VCaP (cell line): ENCODE measurements at regions not wholly inside any gene's neighbourhood (a gene's known extent, or its start where the extent isn't known, plus 50 kb on each side); places are given as distances from the start of the nearest gene placed in this dataset.

Source experiments
- H3K27ac ChIP-seq: fragments of 450-650 bp; 2 replicates; pipeline ENCODE4 v1.5.1; 2017
- CTCF ChIP-seq: fragments of 450-650 bp; conservative IDR thresholded peaks from 2 replicates; pipeline ENCODE4 v1.5.1; 2017; ENCODE audit warnings: mild to moderate bottlenecking, moderate library complexity

DNA sequence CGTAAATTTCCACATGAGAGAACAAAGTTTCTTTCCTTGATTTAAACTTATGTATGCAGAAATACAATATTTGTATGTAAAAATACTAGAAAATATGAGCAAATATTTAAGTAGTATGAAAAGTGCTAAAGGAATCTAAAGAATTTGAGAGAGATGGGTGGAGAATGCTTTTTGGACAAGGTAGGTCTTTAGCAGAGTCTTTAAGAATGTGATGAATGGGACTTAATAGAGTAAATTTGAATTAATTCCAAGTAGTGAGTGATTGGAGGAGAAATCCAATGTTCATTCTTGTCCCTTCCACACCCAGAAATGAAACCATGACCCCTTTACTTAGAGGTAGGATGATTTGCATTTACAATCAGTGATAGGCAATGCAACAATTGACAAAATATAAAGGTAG is 570.9 kb upstream of the ZFP42 start:
- H3K27ac ChIP-seq = no peak overlapping the region
- TF ChIP-seq CTCF = no peak

DNA sequence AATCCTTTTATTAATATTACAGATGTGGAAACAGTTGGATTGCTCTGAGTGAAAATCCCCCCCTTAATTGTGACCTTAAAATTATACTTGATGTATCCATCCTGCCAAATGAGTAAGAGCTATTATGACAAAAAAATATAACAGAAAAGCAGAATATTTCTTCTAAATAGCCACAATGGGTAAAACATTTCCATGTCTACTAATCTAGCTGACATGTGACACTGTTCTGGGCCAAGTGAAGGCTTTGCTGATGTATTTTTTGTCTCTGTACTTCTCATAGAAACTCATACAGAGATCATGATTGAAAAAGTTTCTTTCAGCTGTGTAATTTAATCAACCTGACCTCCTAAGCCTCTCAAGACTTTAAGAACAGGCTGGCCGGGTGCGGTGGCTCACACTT is 569.1 kb upstream of the ZFP42 start:
- H3K27ac ChIP-seq = no peak overlapping the region
- no peak for TF ChIP-seq CTCF

DNA sequence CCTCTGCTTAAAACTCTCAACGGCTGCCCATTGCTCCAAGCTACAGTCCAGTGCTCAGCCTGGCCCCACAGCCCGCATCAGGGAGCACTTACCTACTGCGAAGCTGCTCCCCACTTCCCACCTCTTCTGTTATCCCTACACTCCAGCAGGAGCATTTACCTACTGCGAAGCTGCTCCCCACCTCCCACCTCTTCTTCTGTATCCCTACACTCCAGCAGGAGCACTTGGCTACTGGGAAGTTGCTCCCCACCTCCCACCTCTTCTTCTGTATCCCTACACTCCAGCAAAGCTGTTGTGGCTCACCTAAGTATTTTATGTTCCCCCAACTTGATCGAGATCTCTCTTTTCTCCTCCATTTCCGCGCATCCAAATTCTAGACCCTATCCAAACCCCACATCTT is 563.3 kb upstream of the ZFP42 start:
- no peak overlapping the region for H3K27ac ChIP-seq
- no peak for TF ChIP-seq CTCF

DNA sequence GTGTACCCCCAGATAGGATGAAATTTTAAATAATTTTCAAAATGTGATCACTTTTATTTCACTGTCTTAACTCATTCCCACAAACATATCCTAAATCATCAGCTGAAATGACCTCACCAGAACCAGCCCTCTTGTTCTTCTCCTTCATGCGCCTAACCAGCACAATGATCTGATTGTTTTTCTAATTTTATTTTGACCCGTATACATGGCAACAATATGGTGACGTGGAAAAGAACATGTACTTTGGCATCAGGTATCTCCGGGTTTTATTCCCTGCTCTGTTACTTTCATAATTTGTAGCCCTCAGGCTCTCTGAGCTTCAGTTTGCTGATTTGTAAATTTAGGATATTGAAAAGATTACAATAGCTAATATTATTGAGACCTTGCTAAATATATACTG is 562.4 kb upstream of the ZFP42 start:
- H3K27ac ChIP-seq = no peak overlapping the region
- TF ChIP-seq CTCF = no peak

DNA sequence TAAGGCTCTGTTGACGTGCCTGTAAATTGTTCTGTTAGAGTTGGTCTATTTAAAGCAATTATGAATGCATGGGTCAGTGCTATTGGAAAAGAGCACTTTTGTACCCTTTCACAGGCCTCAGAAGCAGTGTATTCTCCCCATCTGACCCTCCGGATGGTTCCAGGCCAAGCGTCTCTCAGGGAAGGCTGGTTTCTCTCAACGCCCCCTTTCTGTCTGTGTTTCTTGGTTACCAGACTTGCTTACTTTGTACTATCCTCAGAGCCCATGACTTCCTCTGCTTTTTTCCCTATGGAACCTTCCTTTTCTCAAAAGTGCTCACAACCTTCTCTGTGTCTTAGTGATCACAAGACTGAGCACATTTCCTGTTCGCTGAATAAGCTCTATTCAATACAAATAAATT is 559.3 kb upstream of the ZFP42 start:
- TF ChIP-seq CTCF = no peak
- no peak overlapping the region for H3K27ac ChIP-seq

DNA sequence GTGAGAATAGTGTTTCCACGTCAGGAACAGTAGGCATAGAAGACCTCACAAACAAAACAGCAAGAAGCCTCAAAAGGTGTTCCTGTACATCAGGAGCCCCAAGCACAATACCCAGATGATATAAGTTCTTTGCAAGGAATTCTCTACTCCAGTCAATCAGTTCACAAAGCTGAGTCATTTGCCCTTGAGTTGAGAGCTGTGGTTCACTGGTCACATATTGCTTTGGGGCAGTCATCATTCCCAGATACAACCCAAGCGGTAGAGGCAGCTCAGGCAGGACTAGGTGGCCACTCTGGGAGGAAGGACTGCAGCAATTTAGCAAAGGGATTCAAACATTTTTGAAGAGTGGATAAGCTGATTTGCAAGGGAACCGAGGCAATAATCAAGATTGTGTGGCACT is 551.5 kb upstream of the ZFP42 start:
- no peak for TF ChIP-seq CTCF
- no peak overlapping the region for H3K27ac ChIP-seq

GRCh38 chr4:187449702-187450101 is 545.9 kb upstream of the ZFP42 start:
- no peak overlapping the region for H3K27ac ChIP-seq
- TF ChIP-seq CTCF = no peak

- no peak overlapping the region for H3K27ac ChIP-seq
- TF ChIP-seq CTCF = no peak
Measured at GRCh38 chr4:187451776-187452175, 543.8 kb upstream of the ZFP42 start.
